ENCODE measurements at regions not wholly inside any gene's neighbourhood (a gene's known extent, or its start where the extent isn't known, plus 50 kb on each side); places are given as distances from the start of the nearest gene placed in this dataset.
"Not testable (repeated sequence)": the region's sequence is repeated elsewhere in the genome, so short reads cannot be mapped to it uniquely, and the experiment has no call there.

- Histone ChIP-seq H2AFZ (ENCODE audit: low read length) (no peak overlapping the region), H3K36me3 (replicated peaks in 1 of 2; ENCODE audit: control insufficient read depth in 1 of 2, insufficient read depth in 2 of 2, low read length in 2 of 2) (no peaks in the 10 kb centered on the region), H3K4me2 (ENCODE audit: low read depth, low read length) (no peak overlapping the region), H3K4me3 (replicated peaks in 1 of 3; ENCODE audit: insufficient read depth in 1 of 3, low read depth in 2 of 3, low read length in 3 of 3) (no peak overlapping the region), H3K79me2 (ENCODE audit: insufficient read depth, low read length) (no peaks in the 10 kb centered on the region), H3K4me1 (ENCODE audit: insufficient read depth, low read length) (no peaks in the 10 kb centered on the region), H3K27me3 (ENCODE audit: control insufficient read depth in 1 of 2, insufficient read depth in 2 of 2, low read length in 2 of 2) (peaks cover 0 to 2% of the 10 kb centered on the region in 2 experiments; a peak in 3 of 5 replicates), H3K27ac (ENCODE audit: extremely low read length, insufficient read depth, low read length) (no peak overlapping the region), H3K9ac (ENCODE audit: insufficient read depth, low read depth, low read length) (no peak overlapping the region), H4K20me1 (ENCODE audit: insufficient read depth, low read length) (no peaks in the 10 kb centered on the region), H3K9me3 (ENCODE audit: low read length) (no peaks in the 10 kb centered on the region)
- FAIRE-seq, result no peak
- in situ Hi-C loops (cut with HindIII; ENCODE audit: extremely low pct_ligation_motif_present, low pct_unique_long_range_greater_than_20kb), result no loop called here
- intact Hi-C loops (cut with micrococcal nuclease; ENCODE audit: unreplicated experiment), result no loop called here
- CTCF ChIA-PET (ENCODE audit: low intra/inter-chr PET ratio, low total read pairs), result no interaction called here
- no TSS peak for BruUV-seq (replicated peaks)
- 55% methylated on average over 19 of the region's 30 CpGs for WGBS (ENCODE audit: low lambda C conversion rate)
- ATAC-seq, result no peak
- TF ChIP-seq, protein P1, sequence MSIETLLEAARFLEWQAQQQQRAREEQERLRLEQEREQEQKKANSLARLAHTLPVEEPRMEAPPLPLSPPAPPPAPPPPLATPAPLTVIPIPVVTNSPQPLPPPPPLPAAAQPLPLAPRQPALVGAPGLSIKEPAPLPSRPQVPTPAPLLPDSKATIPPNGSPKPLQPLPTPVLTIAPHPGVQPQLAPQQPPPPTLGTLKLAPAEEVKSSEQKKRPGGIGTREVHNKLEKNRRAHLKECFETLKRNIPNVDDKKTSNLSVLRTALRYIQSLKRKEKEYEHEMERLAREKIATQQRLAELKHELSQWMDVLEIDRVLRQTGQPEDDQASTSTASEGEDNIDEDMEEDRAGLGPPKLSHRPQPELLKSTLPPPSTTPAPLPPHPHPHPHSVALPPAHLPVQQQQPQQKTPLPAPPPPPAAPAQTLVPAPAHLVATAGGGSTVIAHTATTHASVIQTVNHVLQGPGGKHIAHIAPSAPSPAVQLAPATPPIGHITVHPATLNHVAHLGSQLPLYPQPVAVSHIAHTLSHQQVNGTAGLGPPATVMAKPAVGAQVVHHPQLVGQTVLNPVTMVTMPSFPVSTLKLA (IDR thresholded peaks at IDR 0.05), result peak; percentile 85
- TF ChIP-seq CREB1 (IDR thresholded peaks at IDR 0.05) (peak; percentile 92), CREB1 (CRISPR knock-in tag; IDR thresholded peaks at IDR 0.05) (no peak), ATF7 (IDR thresholded peaks at IDR 0.05) (peak; percentile 47; the same call in 1 of the 2 replicates), ATF7 (CRISPR knock-in tag; IDR thresholded peaks at IDR 0.05) (no peak), SATB2 (CRISPR knock-in tag; IDR thresholded peaks at IDR 0.05) (no peak), PITX1 (CRISPR knock-in tag; IDR thresholded peaks at IDR 0.05) (no peak)
- POLR2A ChIA-PET, result no interaction called here
- DNase-seq (ENCODE audit: low spot score), result no peak
Measured at GRCh38 chr22:23446796-23447350, 133.2 kb downstream of the IGLL1 start.

DNA sequence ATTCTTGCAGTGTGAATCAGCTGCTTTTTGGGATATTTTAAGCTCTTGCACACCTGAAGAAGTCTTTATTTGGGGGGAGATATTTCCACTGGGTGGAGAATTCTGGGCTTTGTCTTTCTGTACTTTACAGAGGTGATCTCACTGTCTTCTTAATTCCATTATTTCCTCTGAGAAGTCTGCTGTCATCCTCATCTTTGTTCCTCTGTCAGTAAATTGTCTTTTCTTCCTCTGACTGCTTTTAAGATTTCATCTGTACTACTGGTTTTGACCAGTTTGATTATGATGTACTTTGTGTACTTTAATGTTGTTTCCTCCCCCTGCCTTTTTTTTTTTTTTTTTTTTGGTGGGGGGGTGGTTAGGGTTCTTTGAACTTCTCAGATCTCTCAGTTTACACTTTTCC is 133.9 kb downstream of the IGLL1 start:
- H3K9me3 ChIP-seq (ENCODE audit: low read length); DNase-seq (ENCODE audit: low spot score); H2AFZ ChIP-seq (ENCODE audit: low read length); H3K36me3 ChIP-seq (replicated peaks in 1 of 2; ENCODE audit: control insufficient read depth in 1 of 2, insufficient read depth in 2 of 2, low read length in 2 of 2); H3K4me2 ChIP-seq (ENCODE audit: low read depth, low read length); BruUV-seq (replicated peaks); in situ Hi-C loops (cut with HindIII; ENCODE audit: extremely low pct_ligation_motif_present, low pct_unique_long_range_greater_than_20kb); H3K9ac ChIP-seq (ENCODE audit: insufficient read depth, low read depth, low read length); H3K79me2 ChIP-seq (ENCODE audit: insufficient read depth, low read length); H3K4me1 ChIP-seq (ENCODE audit: insufficient read depth, low read length); FAIRE-seq; intact Hi-C loops (cut with micrococcal nuclease; ENCODE audit: unreplicated experiment); POLR2A ChIA-PET; H4K20me1 ChIP-seq (ENCODE audit: insufficient read depth, low read length); H3K4me3 ChIP-seq (replicated peaks in 1 of 3; ENCODE audit: insufficient read depth in 1 of 3, low read depth in 2 of 3, low read length in 3 of 3); ATAC-seq; CTCF ChIA-PET (ENCODE audit: low intra/inter-chr PET ratio, low total read pairs); H3K27me3 ChIP-seq (ENCODE audit: control insufficient read depth in 1 of 2, insufficient read depth in 2 of 2, low read length in 2 of 2); H3K27ac ChIP-seq (ENCODE audit: extremely low read length, insufficient read depth, low read length): not testable (repeated sequence)
- TF ChIP-seq ZNF317 (CRISPR knock-in tag; IDR thresholded peaks at IDR 0.05), result peak; percentile 98

DNA sequence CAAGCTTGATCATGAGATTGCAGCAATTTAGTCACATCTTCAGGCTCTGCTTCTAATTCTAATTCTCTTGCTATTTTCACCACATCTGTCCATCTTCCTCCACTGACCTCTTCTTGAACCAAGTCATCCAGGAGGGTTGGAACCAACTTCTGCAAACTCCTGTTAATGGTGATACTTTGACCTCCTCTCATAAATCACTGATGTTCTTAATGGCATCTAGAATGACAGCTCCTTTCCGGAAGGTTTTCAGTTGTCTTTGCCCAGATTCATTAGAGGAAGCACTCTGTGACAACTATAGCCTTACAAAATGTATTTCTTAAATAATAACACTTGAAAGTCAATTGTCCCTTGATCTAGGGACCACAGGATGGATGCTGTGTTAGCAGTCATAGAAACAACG is 136.2 kb downstream of the IGLL1 start:
- WGBS (ENCODE audit: low lambda C conversion rate), result 0% methylated on average over 2 of the region's 2 CpGs
- H3K4me1 ChIP-seq (ENCODE audit: insufficient read depth, low read length); FAIRE-seq; H3K9me3 ChIP-seq (ENCODE audit: low read length); H3K9ac ChIP-seq (ENCODE audit: insufficient read depth, low read depth, low read length); POLR2A ChIA-PET; H3K27ac ChIP-seq (ENCODE audit: extremely low read length, insufficient read depth, low read length); ATAC-seq; in situ Hi-C loops (cut with HindIII; ENCODE audit: extremely low pct_ligation_motif_present, low pct_unique_long_range_greater_than_20kb); H2AFZ ChIP-seq (ENCODE audit: low read length); H3K4me3 ChIP-seq (replicated peaks in 1 of 3; ENCODE audit: insufficient read depth in 1 of 3, low read depth in 2 of 3, low read length in 3 of 3); H3K36me3 ChIP-seq (replicated peaks in 1 of 2; ENCODE audit: control insufficient read depth in 1 of 2, insufficient read depth in 2 of 2, low read length in 2 of 2); BruUV-seq (replicated peaks); H3K27me3 ChIP-seq (ENCODE audit: control insufficient read depth in 1 of 2, insufficient read depth in 2 of 2, low read length in 2 of 2); H3K79me2 ChIP-seq (ENCODE audit: insufficient read depth, low read length); H3K4me2 ChIP-seq (ENCODE audit: low read depth, low read length); DNase-seq (ENCODE audit: low spot score); CTCF ChIA-PET (ENCODE audit: low intra/inter-chr PET ratio, low total read pairs); H4K20me1 ChIP-seq (ENCODE audit: insufficient read depth, low read length); intact Hi-C loops (cut with micrococcal nuclease; ENCODE audit: unreplicated experiment): not testable (repeated sequence)
